SK-N-SH (cell line): ENCODE measurements at regions not wholly inside any gene's neighbourhood (a gene's known extent, or its start where the extent isn't known, plus 50 kb on each side); places are given as distances from the start of the nearest gene placed in this dataset.

Source experiments
- CTCF ChIA-PET: fragments of 300-600, 350-600 bp; formaldehyde crosslinking; extraction: SDS; loops from one replicate; lab custom pipeline; 2021; lab: Yijun Ruan, JAX
- POLR2A ChIA-PET: fragments of 350-600 bp; sonication (Branson Sonifier 250); formaldehyde crosslinking; extraction: SDS; loops from one replicate; lab custom pipeline; 2020; ENCODE audit warnings: antibody characterized with exemption, inconsistent platforms; lab: Yijun Ruan, JAX
- DNase-seq: peaks from one replicate; pipeline ENCODE4 v3.0.0; 2012
- H2AFZ ChIP-seq: fragments of 200-600 bp; sonication (generic); 2 replicates; pipeline ENCODE4 v1.8.1; 2016; ENCODE audit warnings: antibody characterized with exemption, mild to moderate bottlenecking, low read depth
- H3F3A ChIP-seq: fragments of 200-600 bp; sonication (generic); replicated peaks from 2 replicates; pipeline ENCODE3; 2016; ENCODE audit warnings: antibody characterized with exemption, mild to moderate bottlenecking; ENCODE audit not compliant: insufficient read depth
- H3K27ac ChIP-seq, 2 experiments: fragments of 200-500 bp in 1 of 2; fragments of 200-600 bp in 1 of 2; sonication (Bioruptor generic) in 1 of 2; sonication (generic), shearing (Covaris generic) in 1 of 2; 2 replicates each; pipeline versions ENCODE4 v1.5.1 to v1.6.1; 2014 to 2016; ENCODE audit warnings: low read depth in 2 of 2, inconsistent platforms in 1 of 2, low read length in 1 of 2, mild to moderate bottlenecking in 1 of 2, mixed read lengths in 1 of 2
- H3K27me3 ChIP-seq: fragments of 200-600 bp; sonication (generic), shearing (Covaris generic); 2 replicates; pipeline ENCODE4 v1.6.1; 2016; ENCODE audit warnings: mixed run types; ENCODE audit not compliant: insufficient read depth
- H3K36me3 ChIP-seq, 2 experiments: fragments of 200-500 bp in 1 of 2; fragments of 200-600 bp in 1 of 2; sonication (Bioruptor generic) in 1 of 2; sonication (generic) in 1 of 2; replicated peaks in 1 of 2; 2 replicates each; pipeline versions ENCODE3 to v1.5.1; 2014 to 2016; ENCODE audit warnings: low read length in 1 of 2, mild to moderate bottlenecking in 1 of 2; ENCODE audit not compliant: insufficient read depth in 2 of 2, control insufficient read depth in 1 of 2
- H3K4me1 ChIP-seq, 2 experiments: fragments of 200-500 bp in 1 of 2; fragments of 200-600 bp in 1 of 2; sonication (Bioruptor generic) in 1 of 2; sonication (generic), shearing (Covaris generic) in 1 of 2; 2 replicates each; pipeline versions ENCODE4 v1.5.1 to v1.6.1; 2014 to 2016; ENCODE audit warnings: low read depth in 1 of 2, low read length in 1 of 2, mixed run types in 1 of 2; ENCODE audit not compliant: insufficient read depth in 2 of 2, control insufficient read depth in 1 of 2
- H3K4me2 ChIP-seq: fragments of 200-600 bp; sonication (generic), shearing (Covaris generic); 2 replicates; pipeline ENCODE4 v1.6.1; 2017; ENCODE audit warnings: mixed run types
- H3K4me3 ChIP-seq, 2 experiments: fragments of 200-500 bp in 1 of 2; fragments of 200-600 bp in 1 of 2; sonication (Bioruptor generic) in 1 of 2; sonication (generic), shearing (Covaris generic) in 1 of 2; 2 replicates each; pipeline versions ENCODE4 v1.5.1 to v1.8.1; 2014 to 2016; ENCODE audit warnings: low read depth in 2 of 2, inconsistent platforms in 1 of 2, low read length in 1 of 2, mild to moderate bottlenecking in 1 of 2, mixed read lengths in 1 of 2, moderate library complexity in 1 of 2
- H3K79me2 ChIP-seq: fragments of 200-600 bp; sonication (generic); 2 replicates; pipeline ENCODE4 v1.8.1; 2017; ENCODE audit warnings: mild to moderate bottlenecking; ENCODE audit not compliant: insufficient read depth
- H3K9ac ChIP-seq: fragments of 200-600 bp; sonication (generic); 2 replicates; pipeline ENCODE4 v1.6.1; 2017; ENCODE audit warnings: mixed run types
- H3K9me2 ChIP-seq: fragments of 200-600 bp; sonication (generic); 2 replicates; pipeline ENCODE4 v1.6.1; 2017; ENCODE audit warnings: mixed run types
- H3K9me3 ChIP-seq: fragments of 200-600 bp; sonication (generic); 2 replicates; pipeline ENCODE4 v1.6.1; 2017; ENCODE audit warnings: mixed run types, mild to moderate bottlenecking, moderate library complexity
- H4K20me1 ChIP-seq: fragments of 200-600 bp; sonication (generic); 2 replicates; pipeline ENCODE4 v1.6.1; 2017; ENCODE audit warnings: mild to moderate bottlenecking, mixed run types; ENCODE audit not compliant: insufficient read depth
- CTCF ChIP-seq: fragments of 200-600 bp; sonication (generic); IDR thresholded peaks from 2 replicates; pipeline ENCODE4 v1.6.1; 2017; ENCODE audit warnings: antibody characterized with exemption, mild to moderate bottlenecking, moderate library complexity
- EP300 ChIP-seq, 2 experiments: IDR thresholded peaks; 2 replicates each; pipeline versions ENCODE4 v1.4.0 to v1.6.1; 2012; ENCODE audit warnings: borderline replicate concordance in 1 of 2, low read depth in 1 of 2, low read length in 1 of 2
- EZH2phosphoT487 ChIP-seq: fragments of 200-600 bp; sonication (generic); IDR thresholded peaks from 2 replicates; pipeline ENCODE4 v1.6.1; 2017; ENCODE audit warnings: low read depth, mixed run types, mild to moderate bottlenecking, antibody characterized with exemption, moderate library complexity, borderline replicate concordance
- FOXM1 ChIP-seq: IDR thresholded peaks from 2 replicates; pipeline ENCODE4 v1.4.0; 2012; ENCODE audit warnings: low read depth, mild to moderate bottlenecking
- GATA2 ChIP-seq: sonication (generic); formaldehyde crosslinking; IDR thresholded peaks from 2 replicates; pipeline ENCODE4 v1.5.0; 2020; ENCODE audit warnings: mild to moderate bottlenecking, missing genetic modification reagents
- MEF2A ChIP-seq: IDR thresholded peaks from 2 replicates; pipeline ENCODE4 v1.4.0; 2012; ENCODE audit warnings: low read depth, borderline replicate concordance
- NFIC ChIP-seq: IDR thresholded peaks from 2 replicates; pipeline ENCODE4 v1.4.0; 2012; ENCODE audit warnings: borderline replicate concordance
- NRF1 ChIP-seq: IDR thresholded peaks from 2 replicates; pipeline ENCODE4 v1.6.1; 2012; ENCODE audit warnings: low read depth, mild to moderate bottlenecking, low read length
- RAD21 ChIP-seq: IDR thresholded peaks from 2 replicates; pipeline ENCODE4 v1.6.1; 2012; ENCODE audit warnings: mild to moderate bottlenecking, low read length
- TAF1 ChIP-seq: IDR thresholded peaks from 2 replicates; pipeline ENCODE4 v1.6.1; 2012; ENCODE audit warnings: low read depth, mild to moderate bottlenecking, low read length, moderate library complexity, borderline replicate concordance
- USF2 ChIP-seq: fragments of 150-350 bp; IDR thresholded peaks from 2 replicates; pipeline ENCODE4 v1.6.1; 2017; ENCODE audit warnings: antibody characterized with exemption, low read length, low read depth, borderline replicate concordance
- YY1 ChIP-seq: IDR thresholded peaks from 2 replicates; pipeline ENCODE4 v1.4.0; 2012; ENCODE audit warnings: low read depth, mild to moderate bottlenecking
- WGBS: methylation state at CpG from one replicate; pipeline ENCODE4 v1.1.6; 2017; ENCODE audit warnings: low lambda C conversion rate; 5-methylcytosine and 5-hydroxymethylcytosine counted together
- TF ChIP-seq, protein P1 (sequence below): IDR thresholded peaks from 2 replicates; pipeline ENCODE4; 2012
- TF ChIP-seq, protein P2 (sequence below): IDR thresholded peaks from 2 replicates; pipeline ENCODE4 v1.6.1; 2012; ENCODE audit warnings: mild to moderate bottlenecking, low read depth, low read length, moderate library complexity
- TF ChIP-seq, protein P3 (sequence below): IDR thresholded peaks from 2 replicates; pipeline ENCODE4 v1.4.0; 2012; ENCODE audit warnings: low read depth

GRCh38 chr12:61993734-61994345 lies 266.4 kb upstream of the USP15 start:
- Histone ChIP-seq H3F3A (no peaks in the 10 kb centered on the region), H3K36me3 (no peaks in the 10 kb centered on the region), H3K9me2 (no peaks in the 10 kb centered on the region), H3K27ac (no peak overlapping the region), H2AFZ (no peak overlapping the region), H3K9me3 (no peaks in the 10 kb centered on the region), H3K4me3 (no peak overlapping the region)
- no peak for TF ChIP-seq EZH2phosphoT487
- TF ChIP-seq CTCF = peak; percentile 59
- TF ChIP-seq, protein P1, sequence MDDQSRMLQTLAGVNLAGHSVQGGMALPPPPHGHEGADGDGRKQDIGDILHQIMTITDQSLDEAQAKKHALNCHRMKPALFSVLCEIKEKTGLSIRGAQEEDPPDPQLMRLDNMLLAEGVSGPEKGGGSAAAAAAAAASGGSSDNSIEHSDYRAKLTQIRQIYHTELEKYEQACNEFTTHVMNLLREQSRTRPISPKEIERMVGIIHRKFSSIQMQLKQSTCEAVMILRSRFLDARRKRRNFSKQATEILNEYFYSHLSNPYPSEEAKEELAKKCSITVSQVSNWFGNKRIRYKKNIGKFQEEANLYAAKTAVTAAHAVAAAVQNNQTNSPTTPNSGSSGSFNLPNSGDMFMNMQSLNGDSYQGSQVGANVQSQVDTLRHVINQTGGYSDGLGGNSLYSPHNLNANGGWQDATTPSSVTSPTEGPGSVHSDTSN = no peak
- no peak for TF ChIP-seq FOXM1
- TF ChIP-seq, protein P2, sequence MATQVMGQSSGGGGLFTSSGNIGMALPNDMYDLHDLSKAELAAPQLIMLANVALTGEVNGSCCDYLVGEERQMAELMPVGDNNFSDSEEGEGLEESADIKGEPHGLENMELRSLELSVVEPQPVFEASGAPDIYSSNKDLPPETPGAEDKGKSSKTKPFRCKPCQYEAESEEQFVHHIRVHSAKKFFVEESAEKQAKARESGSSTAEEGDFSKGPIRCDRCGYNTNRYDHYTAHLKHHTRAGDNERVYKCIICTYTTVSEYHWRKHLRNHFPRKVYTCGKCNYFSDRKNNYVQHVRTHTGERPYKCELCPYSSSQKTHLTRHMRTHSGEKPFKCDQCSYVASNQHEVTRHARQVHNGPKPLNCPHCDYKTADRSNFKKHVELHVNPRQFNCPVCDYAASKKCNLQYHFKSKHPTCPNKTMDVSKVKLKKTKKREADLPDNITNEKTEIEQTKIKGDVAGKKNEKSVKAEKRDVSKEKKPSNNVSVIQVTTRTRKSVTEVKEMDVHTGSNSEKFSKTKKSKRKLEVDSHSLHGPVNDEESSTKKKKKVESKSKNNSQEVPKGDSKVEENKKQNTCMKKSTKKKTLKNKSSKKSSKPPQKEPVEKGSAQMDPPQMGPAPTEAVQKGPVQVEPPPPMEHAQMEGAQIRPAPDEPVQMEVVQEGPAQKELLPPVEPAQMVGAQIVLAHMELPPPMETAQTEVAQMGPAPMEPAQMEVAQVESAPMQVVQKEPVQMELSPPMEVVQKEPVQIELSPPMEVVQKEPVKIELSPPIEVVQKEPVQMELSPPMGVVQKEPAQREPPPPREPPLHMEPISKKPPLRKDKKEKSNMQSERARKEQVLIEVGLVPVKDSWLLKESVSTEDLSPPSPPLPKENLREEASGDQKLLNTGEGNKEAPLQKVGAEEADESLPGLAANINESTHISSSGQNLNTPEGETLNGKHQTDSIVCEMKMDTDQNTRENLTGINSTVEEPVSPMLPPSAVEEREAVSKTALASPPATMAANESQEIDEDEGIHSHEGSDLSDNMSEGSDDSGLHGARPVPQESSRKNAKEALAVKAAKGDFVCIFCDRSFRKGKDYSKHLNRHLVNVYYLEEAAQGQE = no peak
- TF ChIP-seq NFIC = no peak
- TF ChIP-seq YY1 = no peak
- TF ChIP-seq MEF2A = no peak
- no peak for TF ChIP-seq USF2
- TF ChIP-seq NRF1 = no peak
- TF ChIP-seq TAF1 = no peak
- peak; percentile 64 for TF ChIP-seq RAD21
- TF ChIP-seq, protein P3, sequence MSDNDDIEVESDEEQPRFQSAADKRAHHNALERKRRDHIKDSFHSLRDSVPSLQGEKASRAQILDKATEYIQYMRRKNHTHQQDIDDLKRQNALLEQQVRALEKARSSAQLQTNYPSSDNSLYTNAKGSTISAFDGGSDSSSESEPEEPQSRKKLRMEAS = no peak
- TF ChIP-seq EP300 (IDR thresholded peaks at IDR 0.05; ENCODE audit: borderline replicate concordance in 1 of 2, low read depth in 1 of 2, low read length in 1 of 2) = no peak
- no peak for TF ChIP-seq GATA2 (CRISPR knock-in tag)
- TF ChIP-seq, all 33 proteins: peak for 2
- Histone ChIP-seq H3K27me3 (no peaks in the 10 kb centered on the region), H3K79me2 (no peaks in the 10 kb centered on the region), H4K20me1 (no peaks in the 10 kb centered on the region), H3K4me1 (0 out of 4 replicates have a peak, but pooled peaks cover 0 to 3% of the 10 kb centered on the region in 2 experiments), H3K4me2 (no peak overlapping the region), H3K9ac (no peak overlapping the region)
- ChIA-PET CTCF (interaction anchor here (1.5 to 2.1 kb wide), 3 partner anchors 9 to 35 kb away, joined by 3 to 7 read pairs (median 5); no protein-coding TSS in a partner anchor), POLR2A (no interaction called here)
- no peak for DNase-seq
- WGBS = 0% methylated on average over 2 of the region's 2 CpGs
